ENCODE measurements at regions not wholly inside any gene's neighbourhood (a gene's known extent, or its start where the extent isn't known, plus 50 kb on each side); places are given as distances from the start of the nearest gene placed in this dataset.

- no peak for DNase-seq
These were observed 145.4 kb upstream of the CNR1 start for GRCh38 chr6:88311561-88311960.

DNA sequence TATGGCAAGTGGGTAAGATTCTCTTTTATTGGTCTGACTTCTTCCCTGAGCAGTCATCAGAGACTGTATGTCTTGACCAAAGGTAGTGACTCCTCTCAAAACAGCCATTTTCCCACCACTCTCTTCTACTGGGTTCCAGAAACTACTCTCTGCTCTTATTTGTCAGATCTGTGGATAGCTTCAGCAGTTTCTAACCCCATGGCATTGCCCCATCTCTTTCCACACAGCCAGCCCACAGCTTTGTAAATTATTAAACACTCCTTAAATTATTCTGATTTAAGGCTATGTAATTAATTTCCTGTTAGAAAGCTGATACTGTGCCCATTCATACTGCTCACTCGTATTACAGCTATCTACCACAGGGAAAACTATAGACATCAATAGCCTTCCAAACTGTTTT lies 138.4 kb upstream of the CNR1 start:
- DNase-seq: no peak

DNA sequence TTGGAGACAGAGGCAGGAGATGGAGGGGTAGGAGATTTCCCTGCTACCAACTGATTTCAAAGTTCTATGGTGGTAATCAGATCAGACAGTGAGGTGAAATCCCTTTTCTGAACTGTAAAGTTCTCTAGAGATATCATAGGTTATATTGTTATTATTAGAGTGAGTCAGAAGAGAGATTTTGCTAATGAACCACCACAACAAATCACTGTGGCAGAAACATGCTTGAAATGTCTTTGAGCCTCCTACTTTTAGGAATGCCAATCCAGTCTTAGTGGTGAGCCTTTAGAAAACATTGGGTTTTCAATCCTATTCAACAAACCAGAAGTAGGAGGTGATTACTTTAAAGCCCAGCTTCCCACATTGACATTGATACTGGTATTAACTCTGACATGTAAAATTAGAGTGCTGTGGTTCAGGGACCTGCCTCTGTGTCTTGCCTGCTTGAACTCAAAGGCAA lies 136.7 kb upstream of the CNR1 start:
- no peak for DNase-seq

DNA sequence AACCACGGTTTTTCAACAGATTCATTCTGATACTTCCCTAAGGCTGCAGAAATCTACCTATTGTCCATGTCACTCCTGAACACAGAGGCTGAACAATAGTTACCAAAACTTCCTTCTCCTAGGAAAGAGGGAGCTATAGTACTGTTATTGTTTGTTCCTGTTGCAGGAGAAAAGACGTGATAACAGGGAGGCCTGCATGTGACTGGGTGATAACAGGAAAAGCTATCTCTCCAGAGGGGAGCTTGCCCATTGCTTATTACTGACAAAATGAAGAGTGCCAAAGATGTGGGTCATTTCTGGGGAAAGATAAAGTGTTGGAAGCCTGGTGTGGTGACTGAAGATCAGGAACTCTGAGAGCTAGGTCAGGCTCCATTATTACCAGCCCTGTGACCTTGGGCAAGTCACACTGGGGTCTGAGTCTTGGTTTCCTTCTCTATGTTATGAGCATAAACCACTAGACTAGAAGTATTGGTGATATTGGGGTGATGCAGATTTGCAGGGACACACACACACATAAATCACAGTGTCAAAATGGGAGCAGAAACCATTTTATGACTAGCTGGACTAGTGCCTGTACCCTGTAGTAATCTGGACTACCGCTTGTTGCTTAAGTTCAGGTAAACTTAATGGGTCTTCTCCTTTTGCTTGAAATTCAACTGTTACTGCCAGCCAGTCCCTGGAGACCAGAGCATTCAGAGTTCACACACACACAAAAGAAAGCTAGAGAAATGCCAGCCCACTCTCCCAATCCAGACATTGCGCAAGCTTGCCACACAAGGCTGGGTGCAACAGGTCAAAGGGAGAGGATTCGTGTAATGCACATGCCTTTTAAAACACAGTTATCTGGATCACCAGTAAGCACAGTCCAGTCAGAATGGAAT lies 136.0 kb upstream of the CNR1 start:
- DNase-seq: no peak

- no peak for DNase-seq
These were observed 135.1 kb upstream of the CNR1 start for GRCh38 chr6:88301256-88301655.

GRCh38 chr6:88298066-88298845 lies 132.1 kb upstream of the CNR1 start:
- no peak for DNase-seq

DNA sequence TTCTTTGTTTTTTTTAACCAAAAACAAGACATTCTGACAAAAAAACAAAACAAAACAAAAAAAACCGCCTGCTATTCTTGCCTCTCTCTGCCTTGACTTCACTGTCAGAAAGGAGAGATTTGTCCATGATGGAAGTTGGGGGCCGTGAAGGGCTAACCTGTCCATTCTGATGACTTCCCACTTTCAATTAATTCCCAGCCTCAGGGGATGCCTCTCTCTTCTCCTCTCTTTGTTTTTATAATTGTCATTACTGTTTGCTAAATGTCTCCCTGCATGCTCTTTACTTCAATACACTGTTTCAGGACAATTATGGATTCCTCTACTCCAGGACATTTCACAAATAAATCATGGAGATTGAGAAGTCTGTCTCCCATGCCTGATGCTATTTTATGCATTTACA lies 130.5 kb upstream of the CNR1 start:
- no peak for DNase-seq

GRCh38 chr6:88295663-88296062 lies 129.5 kb upstream of the CNR1 start:
- no peak for DNase-seq

DNA sequence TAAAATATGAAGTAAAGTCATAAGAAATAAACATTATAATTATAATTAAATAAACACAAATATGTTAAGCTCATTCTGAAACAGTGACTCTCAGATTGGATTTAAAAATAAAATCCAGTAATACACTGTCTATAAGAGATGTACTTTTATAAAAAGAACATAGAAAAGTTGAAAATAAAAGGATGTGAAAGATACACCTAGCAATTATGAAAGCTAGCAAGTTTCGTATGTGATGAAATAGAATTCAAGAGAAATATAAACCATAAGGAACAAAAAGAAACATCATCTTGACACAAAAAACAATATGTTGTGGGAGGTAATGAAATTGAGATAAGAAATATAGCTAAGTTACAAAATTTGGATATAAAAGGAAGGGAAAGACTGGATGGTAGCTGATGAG lies 128.6 kb upstream of the CNR1 start:
- no peak for DNase-seq

- DNase-seq: no peak
These were observed 124.3 kb upstream of the CNR1 start for GRCh38 chr6:88290411-88290810.

- DNase-seq: no peak
These were observed 121.5 kb upstream of the CNR1 start for GRCh38 chr6:88287696-88288095.

DNA sequence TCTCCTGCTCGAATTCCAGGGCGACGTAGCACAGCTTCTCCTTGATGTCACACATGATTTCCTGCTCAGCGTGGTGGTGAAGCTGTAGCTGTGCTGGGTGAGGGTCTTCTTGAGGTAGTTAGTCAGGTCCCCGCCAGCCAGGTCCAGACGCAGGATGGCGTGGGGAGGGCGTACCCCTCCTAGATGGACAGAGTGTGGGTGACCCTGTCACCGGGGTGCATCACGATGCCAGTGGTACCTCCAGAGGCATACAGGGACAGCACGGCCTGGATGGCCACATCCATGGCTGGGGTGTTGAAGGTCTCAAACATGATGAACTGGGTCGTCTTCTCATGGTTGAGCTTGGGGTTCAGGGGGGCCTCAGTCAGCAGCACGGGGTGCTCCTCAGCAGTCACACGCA lies 110.2 kb upstream of the CNR1 start:
- no peak for DNase-seq

DNA sequence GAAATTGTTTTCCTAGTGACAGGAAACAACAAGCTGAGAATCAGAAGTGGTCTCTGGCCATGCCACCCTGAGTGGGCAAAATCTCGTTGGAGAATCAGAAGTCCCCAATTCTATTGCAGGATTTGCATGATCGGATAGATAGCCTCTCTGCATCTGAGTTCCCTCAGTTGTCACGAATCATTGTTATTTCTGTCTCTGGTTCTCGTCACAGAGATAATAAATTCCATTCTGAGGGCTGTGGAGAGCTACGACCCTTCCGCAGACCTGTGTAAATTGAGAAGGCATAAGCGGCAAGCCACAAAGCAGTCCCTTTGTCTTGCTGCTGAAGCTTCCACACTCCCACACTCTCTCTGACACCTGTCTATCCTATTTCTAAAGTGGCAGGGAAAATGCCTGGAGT lies 102.4 kb upstream of the CNR1 start:
- DNase-seq: no peak

- DNase-seq: no peak
These were observed 100.0 kb upstream of the CNR1 start for GRCh38 chr6:88266126-88266525.

DNA sequence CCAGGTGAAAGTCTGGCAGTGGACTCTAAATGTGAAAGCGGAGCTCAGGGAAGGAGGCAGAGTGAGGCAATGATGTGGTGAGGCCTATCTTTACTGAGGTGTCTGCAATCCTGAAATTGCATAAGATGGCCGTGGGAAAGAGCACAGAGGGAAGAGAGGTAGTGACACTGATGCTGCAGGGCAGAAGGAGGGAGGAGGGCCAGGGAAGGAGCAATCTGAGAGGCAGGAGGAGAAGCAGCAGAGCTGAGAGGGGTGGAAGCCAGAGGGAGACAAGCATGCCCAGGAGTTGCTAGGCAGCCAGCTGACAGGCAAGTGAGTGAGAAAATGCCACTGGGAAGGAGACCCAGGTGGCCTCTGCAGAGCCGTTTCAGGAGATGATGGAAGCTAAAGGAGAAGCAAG lies 97.4 kb upstream of the CNR1 start:
- DNase-seq: no peak

DNA sequence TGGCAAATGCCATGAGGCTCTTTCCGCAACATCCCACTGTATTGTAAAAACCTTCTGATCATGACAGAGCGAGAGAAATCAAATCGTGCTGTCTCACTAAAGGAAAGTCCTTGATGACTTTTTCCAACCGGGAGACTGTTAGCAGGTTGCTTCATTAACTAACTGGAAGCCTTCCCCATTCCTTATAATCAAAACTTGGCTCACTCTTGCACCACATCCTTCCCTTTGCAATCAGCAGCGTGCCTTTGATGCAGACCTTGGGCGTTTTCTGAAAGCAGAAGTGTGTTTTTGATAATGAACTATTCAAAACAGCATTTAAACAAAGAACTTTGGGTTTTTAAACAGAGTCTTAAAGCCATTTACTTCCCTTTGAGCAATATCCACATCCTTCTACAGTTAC lies 96.2 kb upstream of the CNR1 start:
- no peak for DNase-seq

- DNase-seq: no peak
These were observed 85.2 kb upstream of the CNR1 start for GRCh38 chr6:88251301-88251700.

DNA sequence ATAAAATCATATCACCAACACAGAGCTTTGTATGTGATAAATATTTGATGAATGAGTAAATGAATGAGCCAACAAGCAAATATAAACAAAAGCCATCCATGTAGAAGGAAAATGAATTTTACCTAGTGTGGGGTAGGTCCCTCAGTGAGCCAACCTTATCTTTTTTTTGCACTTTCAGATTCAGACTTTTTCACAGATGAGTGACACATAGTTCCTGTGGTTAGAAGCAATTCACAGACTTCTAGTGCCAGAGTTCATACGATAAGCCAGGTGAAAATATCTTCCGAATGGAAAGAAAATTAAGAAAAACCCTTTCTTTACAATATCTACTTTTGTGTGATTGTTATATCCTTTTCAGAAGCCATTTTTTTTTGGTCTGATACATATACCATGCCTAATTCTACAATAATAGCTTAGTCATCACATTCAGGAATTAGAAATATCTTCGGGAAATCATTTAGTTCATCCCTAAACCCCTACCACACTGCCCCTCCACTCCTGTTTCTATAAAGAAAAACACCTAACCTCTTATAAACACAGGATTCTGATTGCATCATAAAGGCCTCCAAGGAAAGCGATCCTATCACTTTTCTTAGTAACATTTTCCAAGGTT lies 82.7 kb upstream of the CNR1 start:
- DNase-seq: no peak

- no peak for DNase-seq
These were observed 80.5 kb upstream of the CNR1 start for GRCh38 chr6:88246654-88247053.

DNA sequence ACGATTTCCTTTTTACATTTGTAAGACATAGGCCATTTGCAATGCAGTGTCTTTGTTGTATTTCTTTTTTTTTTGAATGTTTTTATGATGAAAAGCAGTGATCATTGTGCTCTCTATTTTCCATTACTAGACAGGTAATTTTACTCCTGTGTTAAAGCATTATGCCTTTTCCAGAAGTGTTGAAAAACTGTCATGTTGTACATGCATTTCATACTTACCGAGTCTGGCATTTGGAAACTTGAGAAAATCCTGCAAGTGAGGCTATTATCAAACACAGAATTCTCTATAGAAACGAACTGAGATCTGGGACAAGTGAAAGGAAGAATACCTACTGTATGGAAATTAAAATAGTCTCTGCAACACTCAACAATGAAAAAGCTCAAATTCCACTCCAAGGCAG lies 78.6 kb upstream of the CNR1 start:
- DNase-seq: no peak

DNA sequence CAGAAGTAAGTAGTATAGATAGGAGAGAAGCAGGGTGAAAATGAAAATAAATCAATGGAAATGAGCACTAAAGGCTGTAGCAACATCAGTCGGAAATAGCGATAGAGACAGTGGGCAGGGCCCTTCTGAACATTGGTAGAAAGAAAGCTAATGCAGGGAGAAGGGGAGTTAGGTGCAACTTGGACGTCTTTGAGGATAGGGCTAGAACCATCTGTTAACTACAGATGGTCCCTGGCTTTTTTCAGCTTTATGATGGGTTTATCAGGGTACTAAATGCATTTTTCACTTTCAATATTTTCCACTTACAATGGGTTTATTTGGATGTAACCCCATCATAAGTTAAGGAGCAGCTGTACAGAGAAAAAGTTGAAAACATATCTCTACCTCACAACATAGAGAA lies 72.8 kb upstream of the CNR1 start:
- no peak for DNase-seq

DNA sequence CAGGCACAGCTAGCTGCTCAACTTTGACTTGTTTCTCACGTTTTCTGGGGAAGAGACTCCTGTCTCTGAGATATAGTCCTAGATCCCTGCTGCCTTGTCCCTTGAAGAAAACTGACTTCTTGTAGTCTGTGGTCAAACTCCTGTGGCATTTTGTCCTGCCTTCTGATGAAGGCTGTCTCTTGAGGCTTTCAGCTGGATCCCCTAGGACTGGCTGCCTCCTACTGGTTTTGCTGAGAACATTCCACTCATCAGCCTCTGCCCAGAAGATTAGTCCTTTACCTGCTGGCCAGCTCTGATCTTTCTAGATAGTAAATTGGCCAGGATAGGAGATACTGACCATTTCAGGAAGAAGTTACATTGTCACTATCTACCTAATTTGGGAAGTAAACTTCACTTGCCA lies 71.9 kb upstream of the CNR1 start:
- no peak for DNase-seq

- DNase-seq: no peak
These were observed 70.6 kb upstream of the CNR1 start for GRCh38 chr6:88236612-88237360.

Data from EL (cell line).